Neural progenitor cell (in vitro differentiated cells): ENCODE measurements at regions not wholly inside any gene's neighbourhood (a gene's known extent, or its start where the extent isn't known, plus 50 kb on each side); places are given as distances from the start of the nearest gene placed in this dataset.

Experiments used
- DNase-seq: peaks from one replicate; pipeline ENCODE4 v3.0.0-alpha.2; 2016; ENCODE audit warnings: low spot score
- H2AFZ ChIP-seq: fragments of 200-600 bp; sonication (generic); replicated peaks from 2 replicates; pipeline ENCODE4 v1.6.1; 2016; ENCODE audit warnings: antibody characterized with exemption
- H3F3A ChIP-seq: fragments of 200-600 bp; sonication (generic); 2 replicates; pipeline ENCODE4 v1.6.1; 2016; ENCODE audit warnings: antibody characterized with exemption, low read depth
- H3K27ac ChIP-seq: fragments of 200-600 bp; sonication (generic); 2 replicates; pipeline ENCODE4 v1.5.1; 2016; ENCODE audit warnings: mild to moderate bottlenecking
- H3K27me3 ChIP-seq: fragments of 200-600 bp; sonication (generic); 2 replicates; pipeline ENCODE4 v1.6.1; 2016; ENCODE audit warnings: mild to moderate bottlenecking, moderate library complexity
- H3K36me3 ChIP-seq: fragments of 200-600 bp; sonication (generic); 2 replicates; pipeline ENCODE4 v1.5.1; 2016
- H3K4me1 ChIP-seq: fragments of 200-600 bp; sonication (generic); 2 replicates; pipeline ENCODE4 v1.6.1; 2016; ENCODE audit warnings: mixed run types
- H3K4me2 ChIP-seq: fragments of 200-600 bp; sonication (generic); 2 replicates; pipeline ENCODE4 v1.6.1; 2016
- H3K4me3 ChIP-seq: fragments of 200-600 bp; sonication (generic); 2 replicates; pipeline ENCODE4 v1.5.1; 2016
- H3K79me2 ChIP-seq: fragments of 200-600 bp; sonication (generic); 2 replicates; pipeline ENCODE4 v1.6.1; 2016; ENCODE audit warnings: low read depth
- H3K9ac ChIP-seq: fragments of 200-600 bp; sonication (generic); 2 replicates; pipeline ENCODE4 v1.6.1; 2016
- H3K9me3 ChIP-seq: fragments of 200-600 bp; sonication (generic); 2 replicates; pipeline ENCODE4 v1.5.1; 2016; ENCODE audit warnings: low read depth
- H4K20me1 ChIP-seq: fragments of 200-600 bp; sonication (generic); 2 replicates; pipeline ENCODE4 v1.6.1; 2016; ENCODE audit warnings: low read depth
- H3K27ac Mint-ChIP-seq: 3 replicates; pipeline ENCODE4 v1.8.0; 2021; ENCODE audit warnings: mixed read lengths
- H3K27me3 Mint-ChIP-seq: 2 replicates; pipeline ENCODE4 v1.8.0; 2022; ENCODE audit warnings: low read depth, mild to moderate bottlenecking, inconsistent platforms, moderate library complexity, mixed read lengths; ENCODE audit not compliant: insufficient read depth
- H3K36me3 Mint-ChIP-seq: 3 replicates; pipeline ENCODE4 v1.8.0; 2021; ENCODE audit warnings: mixed read lengths
- H3K4me1 Mint-ChIP-seq: 3 replicates; pipeline ENCODE4 v1.8.0; 2021; ENCODE audit warnings: mixed read lengths
- H3K4me3 Mint-ChIP-seq: 3 replicates; pipeline ENCODE4 v1.8.0; 2021; ENCODE audit warnings: mild to moderate bottlenecking, moderate library complexity, mixed read lengths
- H3K9me3 Mint-ChIP-seq: 3 replicates; pipeline ENCODE4 v1.8.0; 2020; ENCODE audit warnings: mixed read lengths
- EZH2 ChIP-seq: fragments of 200-600 bp; sonication (generic); IDR thresholded peaks from 2 replicates; pipeline ENCODE4 v1.6.1; 2017; ENCODE audit warnings: antibody characterized with exemption, mild to moderate bottlenecking, moderate library complexity
- EZH2phosphoT487 ChIP-seq: fragments of 200-600 bp; sonication (generic); IDR thresholded peaks from 2 replicates; pipeline ENCODE4 v1.6.1; 2017; ENCODE audit warnings: antibody characterized with exemption
- TF ChIP-seq, protein P1 (sequence below): fragments of 200-600 bp; sonication (generic); IDR thresholded peaks from 2 replicates; pipeline ENCODE4 v1.5.1; 2017; ENCODE audit warnings: antibody characterized with exemption, mild to moderate bottlenecking

- Histone ChIP-seq H3K9ac (no peak overlapping the region), H3K9me3 (no peaks in the 10 kb centered on the region), H3K27ac (no peak overlapping the region), H3K4me1 (no peaks in the 10 kb centered on the region), H3K79me2 (no peaks in the 10 kb centered on the region), H3K27me3 (no peaks in the 10 kb centered on the region), H3K4me2 (no peak overlapping the region), H3F3A (no peaks in the 10 kb centered on the region), H2AFZ (no peak overlapping the region), H3K4me3 (no peak overlapping the region), H3K36me3 (no peaks in the 10 kb centered on the region), H4K20me1 (no peaks in the 10 kb centered on the region)
- Mint-ChIP-seq H3K27ac (no peak overlapping the region), H3K4me3 (no peak overlapping the region), H3K9me3 (no peaks in the 10 kb centered on the region), H3K4me1 (no peaks in the 10 kb centered on the region), H3K36me3 (no peaks in the 10 kb centered on the region), H3K27me3 (peaks cover 3% of the 10 kb centered on the region)
- no peak for DNase-seq
- TF ChIP-seq, protein P1, sequence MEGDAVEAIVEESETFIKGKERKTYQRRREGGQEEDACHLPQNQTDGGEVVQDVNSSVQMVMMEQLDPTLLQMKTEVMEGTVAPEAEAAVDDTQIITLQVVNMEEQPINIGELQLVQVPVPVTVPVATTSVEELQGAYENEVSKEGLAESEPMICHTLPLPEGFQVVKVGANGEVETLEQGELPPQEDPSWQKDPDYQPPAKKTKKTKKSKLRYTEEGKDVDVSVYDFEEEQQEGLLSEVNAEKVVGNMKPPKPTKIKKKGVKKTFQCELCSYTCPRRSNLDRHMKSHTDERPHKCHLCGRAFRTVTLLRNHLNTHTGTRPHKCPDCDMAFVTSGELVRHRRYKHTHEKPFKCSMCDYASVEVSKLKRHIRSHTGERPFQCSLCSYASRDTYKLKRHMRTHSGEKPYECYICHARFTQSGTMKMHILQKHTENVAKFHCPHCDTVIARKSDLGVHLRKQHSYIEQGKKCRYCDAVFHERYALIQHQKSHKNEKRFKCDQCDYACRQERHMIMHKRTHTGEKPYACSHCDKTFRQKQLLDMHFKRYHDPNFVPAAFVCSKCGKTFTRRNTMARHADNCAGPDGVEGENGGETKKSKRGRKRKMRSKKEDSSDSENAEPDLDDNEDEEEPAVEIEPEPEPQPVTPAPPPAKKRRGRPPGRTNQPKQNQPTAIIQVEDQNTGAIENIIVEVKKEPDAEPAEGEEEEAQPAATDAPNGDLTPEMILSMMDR = no peak
- TF ChIP-seq EZH2phosphoT487 (no peak), EZH2 (no peak)
Observed at GRCh38 chr2:19494241-19494640, 135.8 kb upstream of the OSR1 start.

GRCh38 chr2:19491796-19492195, 133.4 kb upstream of the OSR1 start:
- H4K20me1 ChIP-seq = no peaks in the 10 kb centered on the region
- DNase-seq = no peak
- no peak overlapping the region for H2AFZ ChIP-seq
- H3K27ac ChIP-seq = no peak overlapping the region
- TF ChIP-seq, protein P1 = no peak
- TF ChIP-seq EZH2phosphoT487 (no peak), EZH2 (no peak)
- H3K4me3 Mint-ChIP-seq = no peak overlapping the region
- H3K36me3 Mint-ChIP-seq = no peaks in the 10 kb centered on the region
- H3K36me3 ChIP-seq = no peaks in the 10 kb centered on the region
- no peak overlapping the region for H3K4me2 ChIP-seq
- no peaks in the 10 kb centered on the region for H3K4me1 ChIP-seq
- no peak overlapping the region for H3K4me3 ChIP-seq
- no peaks in the 10 kb centered on the region for H3K9me3 Mint-ChIP-seq
- no peaks in the 10 kb centered on the region for H3K4me1 Mint-ChIP-seq
- H3K27me3 ChIP-seq = no peaks in the 10 kb centered on the region
- H3K79me2 ChIP-seq = no peaks in the 10 kb centered on the region
- H3K27me3 Mint-ChIP-seq = peaks cover 3% of the 10 kb centered on the region
- no peaks in the 10 kb centered on the region for H3F3A ChIP-seq
- H3K27ac Mint-ChIP-seq = no peak overlapping the region
- no peak overlapping the region for H3K9ac ChIP-seq
- no peaks in the 10 kb centered on the region for H3K9me3 ChIP-seq

DNA sequence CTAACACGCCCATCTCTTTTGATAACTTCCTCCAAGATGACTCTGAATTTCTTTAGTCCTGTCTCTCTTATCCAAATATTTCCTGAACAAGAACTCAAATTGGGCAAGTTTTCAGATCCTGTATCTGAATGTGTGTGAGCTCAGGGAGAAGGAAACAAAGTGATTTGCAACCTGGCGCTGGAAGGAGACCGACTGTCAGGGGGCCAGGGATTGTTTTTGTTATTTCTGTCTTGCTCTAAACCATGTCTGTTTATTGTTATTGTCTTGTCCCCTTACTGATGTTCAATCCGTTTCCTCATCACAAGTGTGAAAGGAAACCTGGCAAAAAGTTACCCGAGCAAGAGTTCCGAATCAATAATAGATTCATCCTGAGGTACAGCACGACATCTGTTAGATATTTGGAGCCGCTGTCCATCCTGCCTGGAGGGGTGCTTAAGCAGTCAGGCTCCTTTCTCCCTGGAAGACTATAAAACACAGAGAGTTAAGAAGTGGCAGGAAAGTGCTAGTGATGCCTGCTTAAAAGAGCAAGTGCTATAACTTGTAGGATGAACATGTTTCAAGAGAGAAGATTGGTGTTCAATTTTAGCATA, 132.5 kb upstream of the OSR1 start:
- H4K20me1 ChIP-seq = no peaks in the 10 kb centered on the region
- no peak overlapping the region for H3K27ac Mint-ChIP-seq
- peaks cover 3% of the 10 kb centered on the region for H3K27me3 Mint-ChIP-seq
- H3K4me1 ChIP-seq = no peaks in the 10 kb centered on the region
- no peak overlapping the region for H3K4me3 Mint-ChIP-seq
- no peaks in the 10 kb centered on the region for H3K36me3 Mint-ChIP-seq
- H3K27ac ChIP-seq = no peak overlapping the region
- H3K4me3 ChIP-seq = no peak overlapping the region
- no peak overlapping the region for H3K4me2 ChIP-seq
- DNase-seq = no peak
- no peak overlapping the region for H3K9ac ChIP-seq
- H3K36me3 ChIP-seq = no peaks in the 10 kb centered on the region
- no peaks in the 10 kb centered on the region for H3F3A ChIP-seq
- H3K4me1 Mint-ChIP-seq = no peaks in the 10 kb centered on the region
- H3K9me3 Mint-ChIP-seq = no peaks in the 10 kb centered on the region
- TF ChIP-seq, protein P1 = no peak
- no peak for TF ChIP-seq EZH2
- TF ChIP-seq EZH2phosphoT487 = no peak
- H3K27me3 ChIP-seq = no peaks in the 10 kb centered on the region
- H3K79me2 ChIP-seq = no peaks in the 10 kb centered on the region
- H3K9me3 ChIP-seq = no peaks in the 10 kb centered on the region
- no peak overlapping the region for H2AFZ ChIP-seq
